Body of pancreas (tissue), 4 donors: ENCODE measurements at regions not wholly inside any gene's neighbourhood (a gene's known extent, or its start where the extent isn't known, plus 50 kb on each side); places are given as distances from the start of the nearest gene placed in this dataset.

Experiments used
- CTCF ChIP-seq, 7 experiments: fragments of 450-650 bp in 4 of 7; fragments of 200-600 bp in 3 of 7; sonication (generic) in 3 of 7; IDR thresholded peaks; one replicate each; pipeline ENCODE4 v1.5.1; 2016 to 2019; ENCODE audit warnings: antibody characterized with exemption in 7 of 7
- POLR2A ChIP-seq, 3 donors: fragments of 450-650 bp; IDR thresholded peaks; one replicate each; pipeline ENCODE4 v1.6.1; 2016; ENCODE audit warnings: antibody characterized with exemption in 3 of 3, mild to moderate bottlenecking in 2 of 3

GRCh38 chr6:122028933-122029522 is 370.4 kb upstream of the HSF2 start:
- TF ChIP-seq CTCF (IDR thresholded peaks at IDR 0.05) = no peak
- TF ChIP-seq POLR2A (IDR thresholded peaks at IDR 0.05) = no peak
